ENCODE measurements at regions not wholly inside any gene's neighbourhood (a gene's known extent, or its start where the extent isn't known, plus 50 kb on each side); places are given as distances from the start of the nearest gene placed in this dataset.

GRCh38 chr21:35954066-35954465 lies 106.3 kb downstream of the SETD4 start:
- no peak overlapping the region for H3K27ac ChIP-seq (ENCODE audit: low read depth in 2 of 2, low read length in 1 of 2)
- no peaks in the 10 kb centered on the region for H4K20me1 ChIP-seq (ENCODE audit: insufficient read depth)
- H2AFZ ChIP-seq (ENCODE audit: low read depth): no peak overlapping the region
- H3K27me3 ChIP-seq (ENCODE audit: insufficient read depth): peaks cover 14% of the 10 kb centered on the region; the same call in 1 of the 2 replicates
- H3F3A ChIP-seq (replicated peaks; ENCODE audit: insufficient read depth): no peaks in the 10 kb centered on the region
- POLR2A ChIA-PET: no interaction called here
- no peak overlapping the region for H3K4me2 ChIP-seq
- no peak overlapping the region for H3K9ac ChIP-seq
- no peak for DNase-seq
- no peaks in the 10 kb centered on the region for H3K79me2 ChIP-seq (ENCODE audit: insufficient read depth)
- TF ChIP-seq YY1 (IDR thresholded peaks at IDR 0.05; ENCODE audit: low read depth): no peak
- no peak for TF ChIP-seq MXI1 (IDR thresholded peaks at IDR 0.05; ENCODE audit: low read depth, low read length)
- no peak for TF ChIP-seq NFIC (IDR thresholded peaks at IDR 0.05; ENCODE audit: borderline replicate concordance)
- TF ChIP-seq, protein P1, sequence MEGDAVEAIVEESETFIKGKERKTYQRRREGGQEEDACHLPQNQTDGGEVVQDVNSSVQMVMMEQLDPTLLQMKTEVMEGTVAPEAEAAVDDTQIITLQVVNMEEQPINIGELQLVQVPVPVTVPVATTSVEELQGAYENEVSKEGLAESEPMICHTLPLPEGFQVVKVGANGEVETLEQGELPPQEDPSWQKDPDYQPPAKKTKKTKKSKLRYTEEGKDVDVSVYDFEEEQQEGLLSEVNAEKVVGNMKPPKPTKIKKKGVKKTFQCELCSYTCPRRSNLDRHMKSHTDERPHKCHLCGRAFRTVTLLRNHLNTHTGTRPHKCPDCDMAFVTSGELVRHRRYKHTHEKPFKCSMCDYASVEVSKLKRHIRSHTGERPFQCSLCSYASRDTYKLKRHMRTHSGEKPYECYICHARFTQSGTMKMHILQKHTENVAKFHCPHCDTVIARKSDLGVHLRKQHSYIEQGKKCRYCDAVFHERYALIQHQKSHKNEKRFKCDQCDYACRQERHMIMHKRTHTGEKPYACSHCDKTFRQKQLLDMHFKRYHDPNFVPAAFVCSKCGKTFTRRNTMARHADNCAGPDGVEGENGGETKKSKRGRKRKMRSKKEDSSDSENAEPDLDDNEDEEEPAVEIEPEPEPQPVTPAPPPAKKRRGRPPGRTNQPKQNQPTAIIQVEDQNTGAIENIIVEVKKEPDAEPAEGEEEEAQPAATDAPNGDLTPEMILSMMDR (IDR thresholded peaks at IDR 0.05): no peak
- no peak for TF ChIP-seq SMC3 (IDR thresholded peaks at IDR 0.05; ENCODE audit: low read depth, low read length)
- TF ChIP-seq, protein P2, sequence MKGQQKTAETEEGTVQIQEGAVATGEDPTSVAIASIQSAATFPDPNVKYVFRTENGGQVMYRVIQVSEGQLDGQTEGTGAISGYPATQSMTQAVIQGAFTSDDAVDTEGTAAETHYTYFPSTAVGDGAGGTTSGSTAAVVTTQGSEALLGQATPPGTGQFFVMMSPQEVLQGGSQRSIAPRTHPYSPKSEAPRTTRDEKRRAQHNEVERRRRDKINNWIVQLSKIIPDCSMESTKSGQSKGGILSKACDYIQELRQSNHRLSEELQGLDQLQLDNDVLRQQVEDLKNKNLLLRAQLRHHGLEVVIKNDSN (IDR thresholded peaks at IDR 0.05; ENCODE audit: borderline replicate concordance, low read depth): no peak
- TF ChIP-seq, protein P3, sequence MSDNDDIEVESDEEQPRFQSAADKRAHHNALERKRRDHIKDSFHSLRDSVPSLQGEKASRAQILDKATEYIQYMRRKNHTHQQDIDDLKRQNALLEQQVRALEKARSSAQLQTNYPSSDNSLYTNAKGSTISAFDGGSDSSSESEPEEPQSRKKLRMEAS (IDR thresholded peaks at IDR 0.05; ENCODE audit: low read depth): no peak
- TF ChIP-seq TEAD4 (IDR thresholded peaks at IDR 0.05; ENCODE audit: borderline replicate concordance, insufficient read depth): no peak
- TF ChIP-seq ELF1 (IDR thresholded peaks at IDR 0.05): no peak
- TF ChIP-seq JUND (IDR thresholded peaks at IDR 0.05): no peak
- no peak for TF ChIP-seq GABPA (IDR thresholded peaks at IDR 0.05; ENCODE audit: low read depth)
- TF ChIP-seq GATA2 (CRISPR knock-in tag; IDR thresholded peaks at IDR 0.05): no peak
- TF ChIP-seq, protein P4, sequence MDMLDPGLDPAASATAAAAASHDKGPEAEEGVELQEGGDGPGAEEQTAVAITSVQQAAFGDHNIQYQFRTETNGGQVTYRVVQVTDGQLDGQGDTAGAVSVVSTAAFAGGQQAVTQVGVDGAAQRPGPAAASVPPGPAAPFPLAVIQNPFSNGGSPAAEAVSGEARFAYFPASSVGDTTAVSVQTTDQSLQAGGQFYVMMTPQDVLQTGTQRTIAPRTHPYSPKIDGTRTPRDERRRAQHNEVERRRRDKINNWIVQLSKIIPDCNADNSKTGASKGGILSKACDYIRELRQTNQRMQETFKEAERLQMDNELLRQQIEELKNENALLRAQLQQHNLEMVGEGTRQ (IDR thresholded peaks at IDR 0.05; ENCODE audit: borderline replicate concordance, low read depth, low read length): no peak
- TF ChIP-seq SIN3A (IDR thresholded peaks at IDR 0.05; ENCODE audit: borderline replicate concordance, low read depth, low read length): no peak
- TF ChIP-seq RXRA (IDR thresholded peaks at IDR 0.05; ENCODE audit: borderline replicate concordance, low read depth): no peak
- no peak for TF ChIP-seq NRF1 (IDR thresholded peaks at IDR 0.05; ENCODE audit: low read depth, low read length)
- no peak for TF ChIP-seq MEF2A (IDR thresholded peaks at IDR 0.05; ENCODE audit: borderline replicate concordance, low read depth)
- no peak for TF ChIP-seq POLR2AphosphoS5 (IDR thresholded peaks at IDR 0.05; ENCODE audit: low read depth, low read length)
- no peak for TF ChIP-seq TAF1 (IDR thresholded peaks at IDR 0.05; ENCODE audit: borderline replicate concordance, low read depth, low read length)
- no peak for TF ChIP-seq ZBTB33 (IDR thresholded peaks at IDR 0.05; ENCODE audit: borderline replicate concordance, low read depth)
- no peaks in the 10 kb centered on the region for H3K36me3 ChIP-seq (replicated peaks in 1 of 2; ENCODE audit: control insufficient read depth in 1 of 2, insufficient read depth in 2 of 2, low read length in 1 of 2)
- whole genome bisulfite sequencing (ENCODE audit: low lambda C conversion rate): 11% methylated on average over 4 of the region's 4 CpGs
- H3K4me1 ChIP-seq (ENCODE audit: control insufficient read depth in 1 of 2, insufficient read depth in 2 of 2, low read depth in 1 of 2, low read length in 1 of 2): no peaks in the 10 kb centered on the region
- no peaks in the 10 kb centered on the region for H3K9me3 ChIP-seq
- CTCF ChIA-PET: no interaction called here
- H3K4me3 ChIP-seq (ENCODE audit: low read depth in 2 of 2, low read length in 1 of 2): no peak overlapping the region
- no peaks in the 10 kb centered on the region for H3K9me2 ChIP-seq

All from SK-N-SH (cell line).